A172 (cell line): ENCODE measurements at regions not wholly inside any gene's neighbourhood (a gene's known extent, or its start where the extent isn't known, plus 50 kb on each side); places are given as distances from the start of the nearest gene placed in this dataset.
"Not testable (repeated sequence)": the region's sequence is repeated elsewhere in the genome, so short reads cannot be mapped to it uniquely, and the experiment has no call there.

Source experiments
- DNase-seq: peaks from one replicate; pipeline ENCODE4 v3.0.0-alpha.2; 2015; ENCODE audit warnings: low spot score

DNA sequence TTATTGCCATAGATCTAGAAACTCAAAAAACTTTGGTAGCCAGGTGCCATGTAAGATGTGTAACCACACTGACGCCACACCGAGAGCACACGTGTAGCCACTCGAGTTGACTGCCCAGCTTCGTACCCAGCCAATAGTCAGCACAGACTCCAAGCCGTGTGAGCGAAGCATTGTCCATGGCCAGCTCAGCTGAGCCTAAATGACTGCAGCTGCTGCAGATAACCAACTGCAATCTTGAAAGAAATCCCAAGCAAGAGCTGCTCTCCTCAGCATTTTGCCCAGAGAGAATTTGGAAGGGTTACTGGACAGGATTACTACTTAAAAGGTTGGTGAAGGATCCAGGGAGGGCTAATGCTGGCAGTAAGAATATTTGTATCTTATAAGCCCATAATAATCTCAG, 193.0 kb upstream of the THRB start:
- DNase-seq, result no peak

DNA sequence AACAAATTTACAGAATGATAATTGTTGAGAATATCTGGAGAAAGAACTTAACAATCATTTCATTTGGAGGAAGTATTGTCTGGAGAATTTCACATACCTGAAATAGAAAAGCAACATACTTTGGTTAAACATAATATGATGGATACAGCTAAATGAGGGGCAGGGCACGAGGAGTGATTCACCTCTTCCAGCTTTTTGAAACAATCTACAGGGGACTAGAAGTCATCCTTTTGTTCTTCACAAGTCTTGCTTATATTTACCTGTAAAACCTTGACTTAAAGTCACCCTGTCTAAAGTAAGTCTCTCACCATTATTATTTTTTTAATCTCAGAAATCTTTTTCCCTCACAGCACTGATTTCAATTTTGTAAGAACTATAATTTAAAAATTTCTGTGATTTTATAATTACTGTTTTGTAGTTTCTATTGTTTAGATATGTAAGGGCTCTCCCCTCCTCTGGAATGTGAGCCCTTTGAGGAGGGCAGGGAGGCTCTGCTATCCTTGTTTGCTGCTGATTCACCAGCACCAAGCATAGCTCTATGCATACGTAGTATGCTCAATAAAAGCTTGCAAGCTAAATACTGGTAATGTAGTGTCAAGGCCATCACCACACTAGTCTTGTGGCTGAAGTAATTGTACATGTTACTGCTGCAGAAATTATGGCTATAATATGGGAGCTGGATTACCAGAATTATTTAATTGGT, 193.9 kb upstream of the THRB start:
- no peak for DNase-seq

DNA sequence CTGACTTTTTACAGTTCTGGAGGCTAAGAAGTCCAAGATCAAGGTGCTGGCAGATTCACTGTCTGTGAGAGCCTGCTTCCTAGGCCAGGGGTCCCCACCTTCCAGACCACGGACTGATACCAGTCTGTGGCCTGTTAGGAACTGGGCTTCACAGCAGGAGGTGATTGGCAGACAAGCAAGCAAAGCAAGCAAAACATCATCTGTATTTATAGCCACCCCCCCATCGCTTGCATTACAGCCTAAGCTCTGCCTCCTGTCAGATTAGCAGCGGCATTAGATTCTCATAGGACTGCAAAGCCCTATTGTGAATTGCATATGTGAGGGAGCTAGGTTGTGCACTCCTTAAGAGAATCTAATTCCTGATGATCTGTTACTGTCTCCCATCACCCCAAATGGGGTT, 194.7 kb upstream of the THRB start:
- DNase-seq, result no peak

DNA sequence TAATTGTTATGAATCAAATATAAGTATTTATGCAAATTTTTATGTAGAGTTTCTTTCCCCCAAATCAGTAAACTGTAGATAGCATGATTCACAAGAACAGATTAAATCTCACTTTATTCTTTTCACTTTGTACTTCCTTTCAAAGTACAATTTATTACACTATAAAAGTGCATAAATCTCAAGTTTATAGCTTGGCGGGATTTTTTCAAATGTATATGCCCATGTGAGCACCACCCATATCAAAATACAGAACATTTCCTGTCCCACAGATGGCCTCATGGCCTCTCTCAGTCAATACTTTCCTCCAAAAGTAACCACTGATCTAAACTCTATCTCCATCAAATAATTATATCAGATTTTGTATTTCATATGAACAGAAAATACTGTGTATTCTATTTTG, 196.1 kb upstream of the THRB start:
- no peak for DNase-seq

DNA sequence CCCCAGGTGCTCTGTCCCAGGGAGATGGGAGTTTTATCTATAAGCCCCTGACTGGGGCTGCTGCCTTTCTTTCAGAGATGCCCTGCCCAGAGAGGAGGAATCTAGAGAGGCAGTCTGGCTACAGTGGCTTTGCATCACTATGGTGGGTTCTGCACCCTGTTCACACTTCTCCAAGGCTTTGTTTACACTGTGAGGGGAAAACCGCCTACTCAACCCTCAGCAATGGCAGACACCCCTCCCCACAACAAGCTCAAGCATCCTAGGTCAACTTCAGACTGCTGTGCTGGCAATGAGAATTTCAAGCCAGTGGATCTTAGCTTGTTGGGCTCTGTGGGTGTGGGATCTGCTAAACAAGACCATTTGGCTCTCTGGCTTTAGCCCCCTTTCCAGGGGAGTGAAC, 204.4 kb upstream of the THRB start:
- DNase-seq, result not testable (repeated sequence)

DNA sequence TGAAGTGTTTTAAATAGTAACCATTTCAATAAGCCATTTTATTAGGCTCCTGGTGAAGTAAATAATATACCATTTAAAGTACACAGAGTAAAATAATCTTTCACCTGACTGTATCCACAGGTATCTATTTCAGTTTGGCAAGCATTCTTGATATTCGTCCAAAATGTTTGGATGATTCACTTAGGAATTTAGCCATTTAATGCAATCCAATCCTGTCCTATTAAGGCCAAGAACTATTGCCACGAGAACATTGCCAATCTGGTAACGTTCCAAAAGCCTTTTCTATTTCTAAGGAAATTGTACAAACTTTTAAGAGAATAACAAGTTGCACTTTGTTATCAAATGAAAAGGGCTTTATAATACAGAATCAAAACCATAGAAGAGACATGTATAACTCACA, 209.8 kb upstream of the THRB start:
- peak; percentile 37 for DNase-seq

DNA sequence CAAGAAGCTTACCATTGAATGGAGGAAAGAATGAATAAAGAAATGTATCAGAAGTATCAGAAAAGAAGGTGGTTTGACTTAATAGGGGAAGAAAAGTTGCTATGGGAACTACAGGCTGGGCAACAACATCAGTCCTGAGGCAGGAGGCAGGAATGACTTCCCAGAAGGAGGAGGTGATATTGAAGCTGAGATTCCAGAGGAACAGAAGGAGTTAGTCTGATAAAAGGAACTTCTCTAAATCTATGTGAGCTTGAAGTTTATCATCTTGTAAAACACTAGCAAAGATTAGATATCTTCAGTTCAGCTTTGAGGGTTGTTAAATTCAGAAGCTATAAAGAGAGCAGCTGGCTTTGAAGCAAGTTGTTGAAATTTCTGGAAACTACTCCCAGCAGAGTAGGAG, 213.3 kb upstream of the THRB start:
- no peak for DNase-seq

DNA sequence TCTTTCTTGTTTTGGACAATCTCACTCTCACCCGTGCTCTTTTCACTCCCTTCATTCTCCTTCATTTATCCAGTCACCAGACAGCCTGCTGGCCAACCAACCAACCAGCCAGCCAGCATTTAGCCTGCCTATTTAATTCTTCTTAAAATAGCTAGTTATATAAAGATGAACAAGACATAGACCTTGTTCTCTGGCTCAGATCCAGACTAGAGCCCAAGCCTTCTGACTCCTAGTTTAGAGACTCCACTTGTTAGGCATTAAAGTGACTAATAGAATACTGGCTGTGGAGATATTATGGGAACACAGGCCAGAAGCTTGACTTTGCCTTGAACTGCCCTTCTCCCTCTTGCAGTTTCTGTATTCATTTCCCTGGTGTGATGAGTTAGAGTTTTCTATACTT, 215.3 kb upstream of the THRB start:
- no peak for DNase-seq

DNA sequence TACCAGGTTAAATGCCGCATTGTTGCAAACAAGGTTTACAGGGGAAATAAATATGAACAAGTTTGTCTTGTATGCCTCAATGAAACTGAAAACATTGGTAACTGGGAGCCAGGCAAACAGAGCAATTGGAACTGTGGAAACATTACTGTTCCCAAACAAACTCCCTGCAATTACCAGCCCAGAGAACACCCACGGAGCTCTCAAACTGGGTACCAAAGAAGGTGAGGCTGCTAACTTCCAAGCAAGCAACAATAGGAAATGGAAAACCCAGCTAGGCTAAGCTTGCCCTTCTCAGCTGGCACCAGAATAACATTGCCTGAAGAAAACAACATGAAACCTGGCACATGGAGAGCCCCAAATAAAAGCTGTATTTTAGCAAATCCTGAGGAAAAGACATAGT, 218.9 kb upstream of the THRB start:
- no peak for DNase-seq

DNA sequence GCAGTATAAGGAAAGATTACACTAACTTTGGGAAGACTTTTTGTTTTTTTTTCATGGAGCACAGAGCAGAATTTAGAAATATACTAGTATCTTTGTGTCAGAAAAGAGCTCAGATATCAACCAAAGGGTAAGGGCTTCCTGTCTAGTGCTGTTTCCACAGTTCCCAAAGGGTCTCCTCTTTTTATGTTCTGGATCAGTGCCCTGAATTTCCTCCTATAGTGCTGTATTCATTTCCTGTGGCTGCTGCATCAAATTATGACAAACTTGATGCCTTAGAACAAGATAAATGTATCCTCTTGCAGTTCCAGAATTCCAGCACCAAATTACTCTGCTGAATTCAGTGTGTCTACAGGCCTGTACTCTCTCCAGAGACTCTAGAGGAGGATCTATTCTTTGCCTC, 219.8 kb upstream of the THRB start:
- no peak for DNase-seq

DNA sequence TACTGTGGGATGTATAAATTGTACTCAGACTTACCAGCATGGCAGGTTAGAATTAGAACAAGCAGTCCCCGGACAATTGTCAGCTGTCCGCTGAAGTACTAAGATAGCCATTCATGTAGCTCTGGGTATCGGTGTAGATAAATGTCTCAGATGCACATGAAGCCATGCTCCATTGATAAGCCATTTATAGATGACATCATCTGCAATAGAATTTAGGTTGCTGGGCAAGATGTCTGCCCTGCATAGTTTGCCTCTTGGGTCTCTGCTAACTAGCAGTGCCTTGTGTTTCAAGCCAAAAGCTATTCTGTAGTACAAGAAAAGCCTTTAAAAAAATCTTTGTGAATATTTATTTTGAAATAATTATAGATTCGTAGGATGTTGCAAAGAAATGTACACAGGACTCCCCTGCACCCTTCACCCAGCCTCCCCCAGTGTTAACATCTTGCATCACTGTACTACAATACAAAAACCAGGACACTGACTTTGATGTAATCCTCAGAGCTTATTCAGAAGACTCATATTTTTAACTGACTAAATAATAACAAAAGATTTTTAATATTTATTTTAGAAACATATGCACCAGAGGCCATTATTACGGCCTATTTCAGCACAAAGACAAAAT, 220.6 kb upstream of the THRB start:
- DNase-seq, result no peak

DNA sequence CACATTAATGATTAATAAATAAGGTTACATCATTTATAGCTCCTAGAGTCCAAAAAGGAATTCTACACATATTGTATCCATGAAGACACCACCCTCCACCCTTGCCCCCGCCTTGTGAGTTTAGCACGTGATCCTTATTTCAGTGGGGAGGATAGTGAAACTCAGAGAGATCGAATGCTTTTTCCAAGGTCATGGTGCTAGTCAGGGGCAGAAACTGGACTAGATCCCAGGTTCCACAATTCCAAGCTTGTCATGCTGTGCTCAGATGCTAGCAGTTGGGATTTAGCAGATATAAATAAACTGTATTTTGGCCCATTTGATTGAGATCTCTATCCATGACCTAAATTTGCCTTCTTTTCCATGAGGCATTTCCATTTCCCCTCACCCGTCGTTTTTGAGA, 227.4 kb upstream of the THRB start:
- DNase-seq, result no peak

DNA sequence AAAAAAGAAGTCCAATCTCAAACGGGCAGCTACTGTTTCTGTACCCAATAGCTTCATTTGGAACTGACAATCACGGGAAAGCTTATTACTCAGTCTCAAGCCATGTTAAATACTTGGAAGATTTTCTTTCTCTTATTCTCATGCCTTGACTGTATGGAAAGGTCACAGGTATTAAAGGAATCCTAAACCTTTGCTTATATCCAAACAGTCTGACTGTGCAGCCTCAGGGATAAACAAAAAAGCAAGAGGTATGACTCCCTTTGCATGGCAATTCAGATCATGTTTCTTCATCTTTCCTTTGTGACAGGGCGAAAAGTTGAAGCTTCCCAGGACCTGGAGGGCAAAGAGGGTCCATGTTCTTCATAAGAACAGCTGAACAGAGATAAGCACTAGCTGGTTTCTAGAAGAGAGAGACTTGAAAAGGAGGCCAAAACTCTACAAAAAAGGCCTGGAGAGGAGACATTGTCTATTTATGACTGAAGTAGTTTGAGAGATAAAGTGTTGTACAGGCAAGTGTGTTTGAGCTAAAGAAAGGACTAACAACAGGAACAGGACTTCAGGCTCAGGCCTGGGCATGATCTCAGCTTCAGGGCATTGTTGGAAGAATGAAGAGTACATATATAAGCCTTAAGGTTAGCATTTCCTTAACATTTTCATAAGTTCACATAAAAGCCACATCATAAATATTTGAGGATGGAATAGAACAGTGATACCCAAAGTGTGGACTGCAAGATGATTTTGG, 231.0 kb upstream of the THRB start:
- no peak for DNase-seq

DNA sequence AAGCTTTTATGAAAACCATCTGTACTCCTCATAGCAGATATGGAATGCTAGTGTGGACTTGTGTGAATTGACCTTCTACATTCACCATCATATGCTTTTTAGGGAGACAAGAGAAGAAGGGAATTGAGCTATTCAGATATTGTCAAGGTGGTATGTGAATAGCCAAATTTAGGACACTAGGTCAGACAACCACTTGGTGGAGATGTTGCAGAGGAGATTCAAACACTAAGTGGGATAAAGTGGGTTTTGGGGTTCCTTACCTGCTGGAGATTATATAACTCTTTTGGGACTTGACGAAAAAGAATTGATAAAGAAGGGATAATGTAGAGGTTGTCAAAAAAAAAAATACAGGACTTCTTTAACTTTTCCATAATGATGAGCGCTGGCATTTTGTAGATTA, 231.8 kb upstream of the THRB start:
- no peak for DNase-seq

DNA sequence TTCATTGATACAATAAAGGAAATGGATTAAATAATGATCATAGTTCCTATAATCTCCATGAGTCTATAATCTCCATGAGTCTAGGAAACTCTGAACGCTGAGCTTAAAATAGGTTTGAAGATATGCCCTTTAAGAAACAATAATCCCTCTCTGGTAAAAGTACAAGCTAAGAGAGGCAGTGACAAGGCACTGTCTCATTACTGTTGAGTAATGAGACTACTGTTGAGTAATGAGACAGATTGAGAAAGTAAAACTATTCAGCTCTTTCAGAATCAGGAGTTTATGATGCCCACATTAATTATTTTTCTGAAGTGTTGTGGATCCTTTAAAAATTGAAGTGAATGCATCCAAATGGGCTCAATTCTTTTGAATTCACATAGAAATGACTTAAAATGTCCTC, 235.5 kb upstream of the THRB start:
- DNase-seq, result no peak

DNA sequence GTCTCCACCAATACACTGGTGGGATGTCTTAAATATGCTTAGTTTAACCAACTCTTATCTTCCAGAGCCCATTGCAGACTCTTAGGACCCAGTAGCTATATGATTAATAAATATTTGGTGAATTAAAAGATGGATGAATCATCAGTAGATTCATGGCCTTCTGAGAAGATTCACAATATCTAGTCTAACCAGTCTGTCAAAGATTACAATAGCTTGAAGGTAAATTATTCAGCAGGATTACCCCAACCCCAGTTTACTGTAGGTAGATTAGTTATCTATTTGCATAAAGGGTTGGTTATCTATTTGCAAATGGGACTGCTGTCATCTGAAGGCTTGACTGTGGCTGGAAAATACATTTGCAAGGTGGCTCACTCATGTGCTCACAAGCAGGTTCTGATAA, 239.4 kb upstream of the THRB start:
- DNase-seq, result no peak

DNA sequence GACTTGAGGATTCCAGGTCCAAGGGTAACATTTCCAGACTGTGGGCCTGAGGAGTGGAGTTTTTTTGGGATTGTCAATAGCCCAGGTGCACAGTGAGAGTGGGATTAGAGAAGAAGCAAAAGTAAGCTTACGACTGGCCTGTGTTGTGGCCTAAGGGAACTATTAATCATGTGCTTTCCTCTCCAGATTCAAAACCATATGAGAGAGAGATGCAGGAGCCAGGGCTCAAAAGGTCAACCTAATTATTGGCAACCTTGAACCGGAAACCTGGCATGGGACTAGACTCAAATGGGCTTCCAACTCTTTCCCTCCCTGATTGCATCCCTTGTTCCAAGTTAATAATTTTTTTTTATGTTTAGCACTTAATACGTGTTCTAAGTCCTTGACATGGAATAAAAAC, 242.1 kb upstream of the THRB start:
- no peak for DNase-seq

DNA sequence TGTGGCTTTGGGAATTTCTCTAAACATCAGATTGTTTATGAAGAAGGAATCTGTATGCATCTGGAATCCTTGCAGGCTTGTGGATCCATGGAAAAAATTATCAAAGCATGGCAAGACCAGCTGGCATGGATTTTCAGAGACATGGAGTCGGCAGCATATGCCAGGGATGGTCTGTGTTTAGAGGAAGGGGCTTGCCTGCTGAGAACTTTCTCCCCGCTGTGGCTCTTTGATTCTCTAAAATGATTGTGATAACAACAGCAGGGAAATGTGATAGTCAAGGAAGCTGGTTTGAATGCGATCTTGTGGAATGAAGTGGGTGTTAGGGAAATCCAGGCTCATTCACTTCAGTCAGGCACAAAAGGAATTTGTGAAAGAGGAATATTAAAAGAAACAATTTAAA, 245.7 kb upstream of the THRB start:
- no peak for DNase-seq

DNA sequence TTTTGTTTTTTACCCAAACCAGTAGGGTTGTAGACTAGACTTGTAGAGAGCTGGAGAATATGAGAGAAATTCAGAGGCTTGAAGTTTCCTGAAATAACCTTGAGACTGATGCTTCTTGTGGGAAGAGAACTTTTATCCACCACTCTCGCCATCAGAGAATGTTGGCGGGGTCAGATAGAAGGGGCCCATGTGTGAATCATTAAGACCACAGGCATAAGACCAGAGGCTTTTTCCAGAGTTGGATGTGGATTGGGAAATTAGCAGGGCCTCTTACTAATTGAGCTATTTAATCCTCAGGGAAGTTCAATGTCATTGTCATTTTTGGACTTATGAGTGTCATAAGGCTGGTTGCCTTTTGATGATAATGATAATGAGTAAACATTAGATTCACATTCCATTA, 246.9 kb upstream of the THRB start:
- DNase-seq, result no peak

DNA sequence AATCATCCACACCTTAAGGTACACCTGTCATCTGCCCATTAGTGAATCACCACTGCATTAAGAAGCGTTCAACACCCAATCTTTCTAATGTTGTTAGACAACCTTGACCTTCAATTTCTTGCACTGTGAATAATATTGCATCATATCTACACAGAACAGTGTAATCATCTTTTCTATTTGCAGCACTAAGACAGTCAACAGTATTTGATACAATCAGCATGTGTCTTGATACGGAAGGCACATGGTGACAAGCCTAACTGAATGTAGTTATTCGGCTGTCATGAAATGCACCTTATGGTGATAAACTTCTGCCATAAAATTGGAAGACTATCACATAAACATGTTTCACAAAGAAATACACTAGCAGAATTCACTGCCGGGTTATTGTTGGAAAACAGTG, 253.9 kb upstream of the THRB start:
- DNase-seq, result no peak

DNA sequence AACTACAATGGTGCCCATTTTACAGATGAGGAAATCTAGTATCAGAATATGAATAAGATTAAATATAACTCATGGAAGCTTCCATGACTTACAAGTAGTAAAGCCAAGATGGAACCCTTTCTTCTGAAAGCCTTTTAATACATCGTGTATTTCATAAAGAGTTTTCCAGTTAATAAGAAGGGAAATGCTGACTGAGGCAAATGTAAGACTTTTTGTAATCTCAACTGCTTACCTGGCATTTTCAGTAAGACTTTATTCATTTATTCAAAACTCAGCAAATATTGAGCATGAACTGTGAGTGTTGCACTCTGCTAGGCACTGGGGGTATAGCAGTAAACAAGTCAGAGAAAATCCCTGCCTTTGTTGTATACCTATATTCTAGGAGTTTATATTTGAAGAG, 256.4 kb upstream of the THRB start:
- no peak for DNase-seq

DNA sequence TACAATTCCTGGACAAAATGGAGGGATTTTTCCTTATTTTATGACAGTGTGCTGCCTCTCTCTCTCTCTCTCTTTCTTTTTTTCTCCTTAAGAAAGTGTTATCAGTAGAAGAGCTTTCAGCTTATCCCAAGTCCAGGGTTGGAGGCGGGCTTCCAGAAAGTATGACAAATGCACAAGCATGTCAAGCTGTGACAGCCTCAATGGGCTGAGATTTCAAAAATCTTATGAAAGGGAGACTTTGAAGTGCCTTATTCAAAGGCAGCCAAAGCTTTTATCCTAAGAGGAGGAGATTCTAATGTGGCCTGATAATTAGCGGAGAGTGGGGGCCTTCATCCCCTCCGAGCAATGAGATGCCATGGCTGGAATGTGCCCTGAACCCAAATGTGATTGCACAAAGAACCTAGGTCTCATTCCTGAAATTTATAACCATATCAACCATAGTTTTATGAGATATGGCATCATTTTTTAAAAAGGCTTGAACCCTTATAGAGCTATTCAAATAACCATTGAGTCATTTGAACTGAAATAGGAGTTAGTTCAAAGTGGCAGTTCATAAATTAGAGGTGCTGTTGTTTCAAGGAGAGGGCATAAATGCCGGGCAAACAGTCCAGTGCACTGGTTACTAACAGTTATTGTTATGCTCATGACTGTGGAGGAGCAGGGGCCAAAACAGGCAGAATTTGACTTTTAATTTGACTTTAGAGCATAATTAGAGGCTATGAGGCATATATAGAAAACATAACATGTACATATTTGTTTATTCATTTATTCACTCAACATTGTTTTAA, 261.6 kb upstream of the THRB start:
- no peak for DNase-seq

DNA sequence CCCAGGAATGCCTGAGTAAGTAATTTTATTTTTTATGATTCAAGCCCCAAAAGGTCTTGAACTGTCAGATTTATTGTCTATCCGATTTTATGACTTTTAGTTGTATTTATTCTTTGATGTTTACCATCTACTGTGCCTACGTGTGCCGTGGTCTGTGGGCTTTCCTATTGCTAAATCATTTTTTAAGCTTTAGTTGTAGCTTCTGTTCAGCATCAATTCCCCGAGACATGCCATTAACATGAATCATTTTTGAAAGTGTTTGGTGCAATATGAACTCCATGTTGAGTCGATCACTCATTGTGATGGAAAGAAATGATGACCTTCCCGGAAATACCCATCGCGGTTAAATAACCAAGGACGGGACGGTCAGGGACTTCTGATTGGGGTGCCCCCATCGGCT, 268.7 kb upstream of the THRB start:
- DNase-seq, result peak; percentile 3
